H9 (cell line): ENCODE measurements at regions not wholly inside any gene's neighbourhood (a gene's known extent, or its start where the extent isn't known, plus 50 kb on each side); places are given as distances from the start of the nearest gene placed in this dataset.

Experiments
- DNase-seq: peaks from one replicate; pipeline ENCODE4 v3.0.0-alpha.2; 2017
- H2AFZ ChIP-seq: one replicate; pipeline ENCODE4 v1.6.1; 2013; ENCODE audit warnings: mild to moderate bottlenecking, low read length, control low read depth, moderate library complexity
- H2AK5ac ChIP-seq: 2 replicates; pipeline ENCODE4 v1.6.1; 2013; ENCODE audit warnings: low read length, control low read depth, mixed read lengths; ENCODE audit not compliant: insufficient read length
- H2BK120ac ChIP-seq: one replicate; pipeline ENCODE4 v1.6.1; 2013; ENCODE audit warnings: low read depth, mild to moderate bottlenecking, low read length, control low read depth, inconsistent platforms; ENCODE audit not compliant: poor library complexity, severe bottlenecking
- H2BK12ac ChIP-seq: 2 replicates; pipeline ENCODE4 v1.6.1; 2013; ENCODE audit warnings: low read length, control low read depth, mixed read lengths, low read depth; ENCODE audit not compliant: insufficient read length
- H2BK15ac ChIP-seq: 2 replicates; pipeline ENCODE4 v1.6.1; 2013; ENCODE audit warnings: low read depth, low read length, control low read depth
- H2BK20ac ChIP-seq: one replicate; pipeline ENCODE4 v1.6.1; 2013; ENCODE audit warnings: low read depth, mild to moderate bottlenecking, low read length, control low read depth, inconsistent platforms; ENCODE audit not compliant: poor library complexity, severe bottlenecking
- H2BK5ac ChIP-seq: 2 replicates; pipeline ENCODE4 v1.6.1; 2013; ENCODE audit warnings: low read length, control low read depth, mixed read lengths; ENCODE audit not compliant: insufficient read length
- H3K14ac ChIP-seq: 2 replicates; pipeline ENCODE4 v1.6.1; 2013; ENCODE audit warnings: low read length, control low read depth; ENCODE audit not compliant: insufficient read depth
- H3K18ac ChIP-seq: 2 replicates; pipeline ENCODE4 v1.6.1; 2013; ENCODE audit warnings: low read depth, mild to moderate bottlenecking, mixed read lengths, low read length, control low read depth; ENCODE audit not compliant: insufficient read length
- H3K23ac ChIP-seq: 2 replicates; pipeline ENCODE4 v1.6.1; 2013; ENCODE audit warnings: low read length, control low read depth, mixed read lengths, low read depth; ENCODE audit not compliant: insufficient read length
- H3K23me2 ChIP-seq: 2 replicates; pipeline ENCODE4 v1.6.1; 2013; ENCODE audit warnings: low read depth, mild to moderate bottlenecking, mixed read lengths, low read length, control low read depth; ENCODE audit not compliant: insufficient read length, poor library complexity, severe bottlenecking
- H3K27ac ChIP-seq: 2 replicates; pipeline ENCODE4 v1.5.1; 2013; ENCODE audit warnings: low read length, control low read depth, mixed read lengths, low read depth; ENCODE audit not compliant: insufficient read length
- H3K27me3 ChIP-seq: 2 replicates; pipeline ENCODE4 v1.6.1; 2013; ENCODE audit warnings: low read length, control low read depth, inconsistent platforms; ENCODE audit not compliant: insufficient read depth
- H3K4ac ChIP-seq: 2 replicates; pipeline ENCODE4 v1.6.1; 2013; ENCODE audit warnings: low read depth, mild to moderate bottlenecking, control low read depth, inconsistent platforms, low read length, moderate library complexity
- H3K4me1 ChIP-seq: 2 replicates; pipeline ENCODE4 v1.6.1; 2013; ENCODE audit warnings: low read length, control low read depth, inconsistent platforms; ENCODE audit not compliant: insufficient read depth
- H3K4me2 ChIP-seq: 2 replicates; pipeline ENCODE4 v1.6.1; 2013; ENCODE audit warnings: low read length, control low read depth, mixed read lengths; ENCODE audit not compliant: insufficient read length, insufficient read depth
- H3K56ac ChIP-seq: 2 replicates; pipeline ENCODE4 v1.6.1; 2013; ENCODE audit warnings: low read depth, mild to moderate bottlenecking, mixed read lengths, low read length, control low read depth; ENCODE audit not compliant: insufficient read length
- H3K79me1 ChIP-seq: 2 replicates; pipeline ENCODE4 v1.6.1; 2013; ENCODE audit warnings: low read depth, mild to moderate bottlenecking, moderate library complexity, low read length, control low read depth, inconsistent platforms; ENCODE audit not compliant: insufficient read depth, poor library complexity, severe bottlenecking
- H3K79me2 ChIP-seq: 2 replicates; pipeline ENCODE4 v1.6.1; 2013; ENCODE audit warnings: low read length, control low read depth, inconsistent platforms; ENCODE audit not compliant: insufficient read depth
- H3K9ac ChIP-seq: 2 replicates; pipeline ENCODE4 v1.6.1; 2013; ENCODE audit warnings: low read length, control low read depth, mixed read lengths; ENCODE audit not compliant: insufficient read length; ENCODE audit errors: extremely low read depth
- H3K9me3 ChIP-seq: one replicate; pipeline ENCODE4 v1.6.1; 2013; ENCODE audit warnings: low read depth, low read length, inconsistent platforms; ENCODE audit not compliant: control insufficient read depth
- H3T11ph ChIP-seq: one replicate; pipeline ENCODE4 v1.6.1; 2013; ENCODE audit warnings: mild to moderate bottlenecking, low read length, control low read depth, inconsistent platforms
- H4K20me1 ChIP-seq: one replicate; pipeline ENCODE4 v1.6.1; 2013; ENCODE audit not compliant: control insufficient read depth, insufficient read length, insufficient read depth
- H4K5ac ChIP-seq: 2 replicates; pipeline ENCODE4 v1.6.1; 2013; ENCODE audit warnings: low read depth, mild to moderate bottlenecking, mixed read lengths, low read length, control low read depth; ENCODE audit not compliant: insufficient read length
- H4K8ac ChIP-seq: replicated peaks from 2 replicates; pipeline ENCODE4 v1.6.1; 2013; ENCODE audit warnings: low read length, control low read depth, mixed read lengths, low read depth; ENCODE audit not compliant: insufficient read length
- H4K91ac ChIP-seq: 2 replicates; pipeline ENCODE4 v1.6.1; 2013; ENCODE audit warnings: low read depth, mild to moderate bottlenecking, moderate library complexity, mixed read lengths, low read length, control low read depth; ENCODE audit not compliant: insufficient read length
- H3K27ac Mint-ChIP-seq, 3 experiments: 2 replicates in 2 of 3; 3 replicates in 1 of 3; pipeline ENCODE4 v1.8.0; 2020 to 2021; ENCODE audit warnings: mixed read lengths in 3 of 3, mild to moderate bottlenecking in 1 of 3, moderate library complexity in 1 of 3
- H3K27me3 Mint-ChIP-seq: 2 replicates; pipeline ENCODE4 v1.8.0; 2021; ENCODE audit warnings: low read depth, mild to moderate bottlenecking, moderate library complexity, mixed read lengths
- H3K36me3 Mint-ChIP-seq, 3 experiments: 2 replicates in 2 of 3; 3 replicates in 1 of 3; pipeline ENCODE4 v1.8.0; 2020 to 2021; ENCODE audit warnings: low read depth in 3 of 3, mixed read lengths in 3 of 3; ENCODE audit not compliant: insufficient read depth in 1 of 3
- H3K4me1 Mint-ChIP-seq, 2 experiments: 2 replicates each; pipeline ENCODE4 v1.8.0; 2020; ENCODE audit warnings: mixed read lengths in 2 of 2
- H3K4me3 Mint-ChIP-seq, 2 experiments: 2 replicates in 1 of 2; 3 replicates in 1 of 2; pipeline ENCODE4 v1.8.0; 2020 to 2021; ENCODE audit warnings: mild to moderate bottlenecking in 2 of 2, mixed read lengths in 2 of 2, moderate library complexity in 1 of 2
- H3K9me3 Mint-ChIP-seq, 2 experiments: 2 replicates in 1 of 2; 3 replicates in 1 of 2; pipeline ENCODE4 v1.8.0; 2020; ENCODE audit warnings: mild to moderate bottlenecking in 2 of 2, mixed read lengths in 2 of 2, moderate library complexity in 1 of 2
- WGBS: extraction: QIAGEN DNeasy Blood & Tissue Kit; methylation state at CpG from one replicate; pipeline ENCODE4 v1.1.7; 2013; ENCODE audit warnings: missing lambda C conversion rate, low lambda C conversion rate, mixed read lengths; ENCODE audit not compliant: insufficient read length; ENCODE audit errors: extremely low coverage; 5-methylcytosine and 5-hydroxymethylcytosine counted together
- TF ChIP-seq, protein P1 (sequence below): fragments of 200-600 bp; sonication (generic); conservative IDR thresholded peaks from 3 replicates; pipeline ENCODE4 v1.8.0; 2021; ENCODE audit warnings: antibody characterized with exemption, mild to moderate bottlenecking

DNA sequence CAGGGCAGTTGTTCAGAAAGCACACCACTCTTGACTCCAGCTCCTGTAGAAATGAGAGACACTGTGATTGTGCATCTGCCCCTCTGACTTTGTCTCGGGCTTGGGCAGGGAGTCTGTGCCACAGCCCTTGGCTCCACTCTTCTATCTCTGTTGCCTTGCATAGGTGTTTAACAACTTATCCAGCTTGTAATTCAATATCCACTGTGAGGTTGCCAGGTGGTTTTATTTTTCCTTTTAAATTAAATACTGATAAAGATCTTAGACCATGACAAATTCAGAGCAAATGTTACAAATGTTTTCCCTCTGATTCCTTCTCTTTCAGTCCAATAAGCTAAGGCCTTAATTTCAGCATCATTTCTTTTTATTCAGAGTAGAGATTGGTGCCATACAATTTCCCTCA lies 421.7 kb downstream of the STK39 start:
- peaks cover 9 to 20% of the 10 kb centered on the region in 2 experiments for H3K4me1 Mint-ChIP-seq
- H3K27me3 Mint-ChIP-seq: no peaks in the 10 kb centered on the region
- no peak overlapping the region for H2BK12ac ChIP-seq
- no peaks in the 10 kb centered on the region for H3K27me3 ChIP-seq
- H3K4ac ChIP-seq: no peak overlapping the region
- no peak overlapping the region for H3K4me2 ChIP-seq
- no CpG with 5 or more reads among the region's 1 CpG for WGBS
- no peak overlapping the region for H3T11ph ChIP-seq
- H3K14ac ChIP-seq: no peak overlapping the region
- no peak for DNase-seq
- no peak overlapping the region for H4K8ac ChIP-seq
- H3K9ac ChIP-seq: no peak overlapping the region
- no peak overlapping the region for H4K91ac ChIP-seq
- H3K4me1 ChIP-seq: no peaks in the 10 kb centered on the region
- H2BK120ac ChIP-seq: no peak overlapping the region
- TF ChIP-seq, protein P1, sequence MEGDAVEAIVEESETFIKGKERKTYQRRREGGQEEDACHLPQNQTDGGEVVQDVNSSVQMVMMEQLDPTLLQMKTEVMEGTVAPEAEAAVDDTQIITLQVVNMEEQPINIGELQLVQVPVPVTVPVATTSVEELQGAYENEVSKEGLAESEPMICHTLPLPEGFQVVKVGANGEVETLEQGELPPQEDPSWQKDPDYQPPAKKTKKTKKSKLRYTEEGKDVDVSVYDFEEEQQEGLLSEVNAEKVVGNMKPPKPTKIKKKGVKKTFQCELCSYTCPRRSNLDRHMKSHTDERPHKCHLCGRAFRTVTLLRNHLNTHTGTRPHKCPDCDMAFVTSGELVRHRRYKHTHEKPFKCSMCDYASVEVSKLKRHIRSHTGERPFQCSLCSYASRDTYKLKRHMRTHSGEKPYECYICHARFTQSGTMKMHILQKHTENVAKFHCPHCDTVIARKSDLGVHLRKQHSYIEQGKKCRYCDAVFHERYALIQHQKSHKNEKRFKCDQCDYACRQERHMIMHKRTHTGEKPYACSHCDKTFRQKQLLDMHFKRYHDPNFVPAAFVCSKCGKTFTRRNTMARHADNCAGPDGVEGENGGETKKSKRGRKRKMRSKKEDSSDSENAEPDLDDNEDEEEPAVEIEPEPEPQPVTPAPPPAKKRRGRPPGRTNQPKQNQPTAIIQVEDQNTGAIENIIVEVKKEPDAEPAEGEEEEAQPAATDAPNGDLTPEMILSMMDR: no peak
- H2BK20ac ChIP-seq: no peak overlapping the region
- no peaks in the 10 kb centered on the region for H4K20me1 ChIP-seq
- H3K18ac ChIP-seq: no peak overlapping the region
- H4K5ac ChIP-seq: no peak overlapping the region
- no peaks in the 10 kb centered on the region for H3K9me3 ChIP-seq
- no peak overlapping the region for H3K4me3 Mint-ChIP-seq
- no peak overlapping the region for H2BK5ac ChIP-seq
- H2BK15ac ChIP-seq: no peak overlapping the region
- H3K23me2 ChIP-seq: no peaks in the 10 kb centered on the region
- no peak overlapping the region for H2AFZ ChIP-seq
- H3K27ac Mint-ChIP-seq: no peak overlapping the region
- H3K79me1 ChIP-seq: no peaks in the 10 kb centered on the region
- no peaks in the 10 kb centered on the region; a peak in 1 of 5 replicates for H3K9me3 Mint-ChIP-seq
- H3K23ac ChIP-seq: no peak overlapping the region
- no peak overlapping the region for H2AK5ac ChIP-seq
- no peaks in the 10 kb centered on the region for H3K79me2 ChIP-seq
- no peak overlapping the region for H3K56ac ChIP-seq
- no peak overlapping the region for H3K27ac ChIP-seq
- peaks cover 12 to 27% (median 17%) of the 10 kb centered on the region in 3 experiments; a peak in 6 of 7 replicates for H3K36me3 Mint-ChIP-seq
